GM18861 (cell line): ENCODE measurements at regions not wholly inside any gene's neighbourhood (a gene's known extent, or its start where the extent isn't known, plus 50 kb on each side); places are given as distances from the start of the nearest gene placed in this dataset.
"Not testable (repeated sequence)": the region's sequence is repeated elsewhere in the genome, so short reads cannot be mapped to it uniquely, and the experiment has no call there.

Source experiments
- ATAC-seq: cut with Tn5 transposase; IDR thresholded peaks from one replicate; pipeline ENCODE4 v1.9.1; 2021; ENCODE audit not compliant: unreplicated experiment

GRCh38 chr1:213324859-213325258 is 273.8 kb downstream of the RPS6KC1 start:
- no peak for ATAC-seq

GRCh38 chr1:213325482-213325881 is 274.4 kb downstream of the RPS6KC1 start:
- no peak for ATAC-seq

DNA sequence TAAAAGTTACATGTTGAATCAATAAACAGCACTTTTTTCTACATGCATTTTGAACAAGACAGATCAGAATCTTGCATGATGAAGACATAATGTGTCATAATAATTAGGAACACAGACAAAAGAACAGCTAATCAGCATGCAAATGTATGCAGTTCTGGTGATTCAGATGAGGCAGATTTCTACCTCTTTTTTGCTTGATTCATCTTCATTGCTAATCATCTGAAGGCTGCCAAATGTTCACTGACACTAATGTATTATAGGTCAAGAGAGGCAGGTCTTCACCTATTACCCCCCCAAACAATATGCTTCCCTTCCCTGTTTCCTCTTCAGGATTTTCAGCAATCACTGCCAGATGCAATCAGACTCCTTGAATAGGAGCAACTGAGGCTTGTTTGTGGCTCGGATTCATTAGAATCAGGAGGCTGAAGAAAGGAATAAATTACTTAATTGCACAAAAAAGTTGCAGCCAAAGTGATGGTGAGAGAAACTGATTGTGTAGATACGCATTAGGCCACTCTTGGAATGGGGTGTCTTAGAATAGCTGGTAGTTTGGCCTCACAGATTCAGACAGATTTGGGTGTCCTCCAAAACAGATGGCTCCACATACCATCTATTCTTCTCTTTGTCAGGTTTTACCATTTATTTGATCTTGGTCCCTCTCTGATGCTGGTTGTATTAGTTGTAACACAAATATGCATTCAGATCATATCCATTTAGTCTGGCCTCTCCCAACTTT is 275.4 kb downstream of the RPS6KC1 start:
- ATAC-seq, result no peak

DNA sequence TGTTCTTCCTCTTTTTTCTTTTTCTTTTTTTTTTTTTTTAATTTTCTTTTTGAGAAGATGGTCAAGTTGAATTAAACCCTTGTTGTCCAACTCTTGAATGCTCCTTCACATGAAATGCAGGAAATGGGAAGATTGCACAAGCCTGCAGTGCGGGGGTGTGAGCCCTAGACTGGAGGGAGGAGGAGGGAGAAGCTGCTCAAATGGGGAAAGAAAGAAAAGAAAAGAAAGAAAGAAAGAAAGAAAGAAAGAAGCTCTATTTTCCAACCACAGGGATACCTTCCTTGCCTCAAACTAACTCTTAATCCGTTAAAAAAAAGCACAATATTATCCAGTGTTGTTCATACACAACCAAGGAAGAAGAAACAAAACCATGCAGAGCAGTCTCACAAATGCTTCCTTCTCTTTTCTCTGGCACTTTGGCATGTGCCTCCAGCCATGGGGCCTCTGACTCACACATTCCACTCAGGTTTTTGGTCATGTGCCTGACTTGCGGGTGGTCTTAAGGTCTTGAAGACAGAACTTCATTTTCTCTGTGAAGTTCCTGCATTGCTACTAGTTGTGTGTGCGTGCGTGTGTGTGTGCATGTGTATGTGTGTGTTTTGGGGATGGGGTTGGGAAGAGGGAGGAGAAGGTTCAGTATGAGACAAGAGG is 276.1 kb downstream of the RPS6KC1 start:
- ATAC-seq, result no peak

- no peak for ATAC-seq
Measured at GRCh38 chr1:213329406-213330008, 278.5 kb downstream of the RPS6KC1 start.

GRCh38 chr1:213330281-213330680 is 279.2 kb downstream of the RPS6KC1 start:
- no peak for ATAC-seq

DNA sequence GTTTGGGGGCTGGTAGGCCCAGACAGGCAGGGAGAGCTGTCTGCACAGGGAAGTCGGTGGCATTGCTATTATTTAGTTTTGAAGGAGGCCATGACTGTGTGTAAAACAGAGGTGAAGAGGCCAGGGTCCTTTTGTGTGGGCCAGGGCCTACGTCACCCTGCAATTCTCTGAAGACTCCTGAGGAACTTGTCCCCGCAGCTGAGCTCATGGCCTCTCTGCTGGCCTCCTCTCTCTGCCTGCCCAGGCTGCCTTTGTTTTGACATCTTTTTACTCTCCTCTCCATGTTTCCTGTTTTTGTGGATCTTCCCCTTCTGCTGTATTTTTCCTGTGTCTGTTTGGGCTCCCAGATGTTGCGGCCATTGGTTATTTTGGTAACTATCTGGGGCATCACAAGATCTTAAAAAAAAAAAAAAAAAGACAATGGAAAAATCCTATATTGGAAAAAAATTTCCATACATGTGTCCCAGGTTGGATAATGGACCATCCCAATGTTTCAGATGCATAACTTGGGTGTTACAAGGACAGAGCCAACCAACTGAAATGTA is 280.7 kb downstream of the RPS6KC1 start:
- no peak for ATAC-seq

DNA sequence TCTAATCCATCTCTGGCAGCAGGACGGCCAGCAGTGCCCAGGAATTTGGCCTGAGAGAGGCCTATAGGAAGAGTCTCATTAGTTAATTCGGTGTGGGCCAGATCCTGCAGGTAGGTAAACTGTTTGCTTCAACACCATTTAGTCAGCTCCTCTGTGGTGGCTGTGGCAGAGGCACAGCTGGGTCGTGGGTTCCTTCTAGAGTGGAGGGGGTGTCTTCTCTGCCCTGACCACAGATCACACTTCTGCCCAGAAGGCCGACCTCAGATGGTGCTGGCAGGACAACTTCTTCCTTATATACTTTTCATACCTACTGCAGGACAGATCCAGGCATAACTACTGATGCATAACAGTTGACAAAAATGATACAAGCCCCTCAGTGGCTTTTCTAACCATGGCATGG is 281.4 kb downstream of the RPS6KC1 start:
- ATAC-seq, result no peak

- ATAC-seq, result no peak
Measured at GRCh38 chr1:213333121-213333520, 282.1 kb downstream of the RPS6KC1 start.

GRCh38 chr1:213335084-213335483 is 284.0 kb downstream of the RPS6KC1 start:
- ATAC-seq, result no peak

- no peak for ATAC-seq
Measured at GRCh38 chr1:213337025-213337678, 286.1 kb downstream of the RPS6KC1 start.

GRCh38 chr1:213340593-213340992 is 289.6 kb downstream of the RPS6KC1 start:
- no peak for ATAC-seq

- ATAC-seq, result no peak
Measured at GRCh38 chr1:213345621-213346020, 294.6 kb downstream of the RPS6KC1 start.

DNA sequence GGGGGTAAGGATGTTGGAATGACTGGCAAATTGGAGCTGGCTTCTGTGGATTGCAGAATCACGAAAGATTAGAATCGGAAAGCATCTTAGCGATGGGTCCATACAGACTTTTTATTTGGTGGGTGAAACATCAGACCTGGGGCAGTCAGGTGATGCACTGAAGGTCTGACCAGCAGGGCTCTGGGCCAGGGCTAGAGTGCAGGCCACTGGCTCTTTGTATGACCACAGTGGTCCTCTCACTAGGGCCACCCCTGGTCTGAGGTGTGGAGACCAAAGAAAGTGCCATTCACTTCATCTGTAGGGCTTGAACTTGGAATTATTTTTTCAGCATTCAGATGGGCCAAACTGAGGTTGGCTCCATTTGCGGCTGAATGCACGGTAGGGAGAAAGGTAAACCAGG is 306.4 kb downstream of the RPS6KC1 start:
- no peak for ATAC-seq

- not testable (repeated sequence) for ATAC-seq
Measured at GRCh38 chr1:213358368-213358767, 307.3 kb downstream of the RPS6KC1 start.

DNA sequence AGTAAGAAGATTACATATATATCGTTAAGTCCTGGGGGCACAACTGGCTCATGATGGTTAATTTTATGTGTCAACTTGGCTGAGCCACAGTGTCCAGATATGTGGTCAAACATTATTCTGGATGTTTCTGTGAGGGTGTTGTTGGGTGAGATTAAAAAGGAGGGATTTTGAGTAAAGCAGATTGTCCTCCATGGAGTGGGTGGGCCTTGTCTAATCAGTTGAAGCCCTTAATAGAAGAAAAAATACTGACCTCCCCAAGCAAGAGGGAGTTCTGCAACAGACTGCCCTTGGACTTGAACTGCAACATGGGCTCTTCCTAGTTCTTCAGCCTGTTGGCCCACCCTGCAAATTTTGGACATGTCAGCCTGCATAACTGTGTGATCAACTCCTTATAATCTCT is 311.6 kb downstream of the RPS6KC1 start:
- no peak for ATAC-seq

DNA sequence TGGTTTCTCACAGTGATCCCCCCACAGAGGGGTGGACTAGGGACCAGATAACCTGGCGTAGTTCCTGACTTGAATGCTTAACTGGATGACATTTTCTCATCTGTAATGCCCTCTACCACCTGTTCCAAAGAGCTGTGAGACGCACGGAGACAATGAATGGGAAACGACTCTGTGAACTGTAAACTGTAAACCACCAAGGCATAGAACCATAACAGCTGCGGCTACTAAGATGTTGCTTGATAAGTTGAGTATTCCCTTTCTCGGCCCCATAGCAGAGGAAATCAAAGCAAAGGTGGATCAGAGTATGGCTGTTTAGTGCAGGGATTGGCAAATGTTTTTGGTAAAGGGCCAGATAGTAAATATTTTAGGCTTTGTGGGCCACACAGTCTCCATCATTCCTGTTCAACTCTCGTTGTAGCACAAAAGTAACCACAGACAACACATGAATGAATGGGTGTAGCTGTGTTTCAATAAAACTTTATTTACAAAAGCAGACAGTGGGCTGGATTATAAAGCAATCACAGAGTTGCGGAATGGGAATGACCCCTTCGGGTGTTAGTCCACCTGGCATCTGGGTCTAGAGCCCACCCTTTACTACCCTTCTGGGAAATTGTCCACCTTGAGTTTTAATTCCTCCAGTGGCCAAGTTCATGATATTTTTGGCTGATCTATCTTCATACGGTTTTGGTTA is 315.2 kb downstream of the RPS6KC1 start:
- ATAC-seq, result no peak

- no peak for ATAC-seq
Measured at GRCh38 chr1:213369465-213369864, 318.4 kb downstream of the RPS6KC1 start.

- no peak for ATAC-seq
Measured at GRCh38 chr1:213370523-213370922, 319.5 kb downstream of the RPS6KC1 start.

- ATAC-seq, result no peak
Measured at GRCh38 chr1:213371525-213371846, 320.4 kb downstream of the RPS6KC1 start.
